ENCODE measurements at regions not wholly inside any gene's neighbourhood (a gene's known extent, or its start where the extent isn't known, plus 50 kb on each side); places are given as distances from the start of the nearest gene placed in this dataset.
"Not testable (repeated sequence)": the region's sequence is repeated elsewhere in the genome, so short reads cannot be mapped to it uniquely, and the experiment has no call there.

DNA sequence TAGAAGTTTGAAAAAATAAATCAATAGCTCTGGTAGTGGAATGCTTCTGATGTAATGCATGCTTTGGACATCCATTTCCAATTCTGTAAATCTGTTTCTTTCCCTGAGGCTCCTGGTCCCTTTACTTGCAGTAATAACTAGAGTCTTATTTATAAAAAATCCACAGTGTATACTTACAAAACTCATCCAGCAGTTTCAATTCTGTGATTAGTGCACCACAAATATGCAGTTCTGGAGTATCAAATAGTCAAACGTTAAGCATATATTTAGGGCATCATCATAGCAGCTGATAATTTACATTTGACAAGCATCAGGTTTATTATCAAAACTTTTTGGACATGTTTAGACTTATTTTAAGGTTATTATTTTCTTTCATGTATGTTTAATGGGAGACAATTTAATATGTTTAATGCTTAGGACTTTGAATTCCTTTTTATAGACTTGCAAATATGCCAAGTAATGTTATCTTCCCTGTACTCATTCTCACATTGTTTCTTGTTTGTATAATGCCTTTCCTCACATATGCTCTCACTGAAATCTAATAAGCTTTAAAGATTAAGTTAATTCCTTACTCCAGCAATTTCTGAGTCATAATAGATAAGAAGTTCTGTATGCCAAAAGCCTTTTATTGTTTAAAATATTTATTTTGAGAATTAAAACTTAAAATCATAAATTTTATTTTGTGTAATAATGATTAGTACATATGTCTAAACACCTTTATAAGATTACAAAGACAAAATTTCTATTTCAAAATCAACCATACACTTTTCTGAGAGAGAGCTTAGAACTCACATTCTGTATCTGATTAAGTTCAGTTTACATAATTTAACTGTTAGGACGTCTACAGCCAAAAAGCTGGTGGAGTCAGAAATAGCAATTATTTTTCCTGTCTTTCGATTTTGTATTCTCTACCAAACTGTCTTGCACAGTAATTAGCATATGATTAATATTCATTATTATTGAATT, 341.5 kb upstream of the TMEFF2 start:
- TF ChIP-seq, protein P1, sequence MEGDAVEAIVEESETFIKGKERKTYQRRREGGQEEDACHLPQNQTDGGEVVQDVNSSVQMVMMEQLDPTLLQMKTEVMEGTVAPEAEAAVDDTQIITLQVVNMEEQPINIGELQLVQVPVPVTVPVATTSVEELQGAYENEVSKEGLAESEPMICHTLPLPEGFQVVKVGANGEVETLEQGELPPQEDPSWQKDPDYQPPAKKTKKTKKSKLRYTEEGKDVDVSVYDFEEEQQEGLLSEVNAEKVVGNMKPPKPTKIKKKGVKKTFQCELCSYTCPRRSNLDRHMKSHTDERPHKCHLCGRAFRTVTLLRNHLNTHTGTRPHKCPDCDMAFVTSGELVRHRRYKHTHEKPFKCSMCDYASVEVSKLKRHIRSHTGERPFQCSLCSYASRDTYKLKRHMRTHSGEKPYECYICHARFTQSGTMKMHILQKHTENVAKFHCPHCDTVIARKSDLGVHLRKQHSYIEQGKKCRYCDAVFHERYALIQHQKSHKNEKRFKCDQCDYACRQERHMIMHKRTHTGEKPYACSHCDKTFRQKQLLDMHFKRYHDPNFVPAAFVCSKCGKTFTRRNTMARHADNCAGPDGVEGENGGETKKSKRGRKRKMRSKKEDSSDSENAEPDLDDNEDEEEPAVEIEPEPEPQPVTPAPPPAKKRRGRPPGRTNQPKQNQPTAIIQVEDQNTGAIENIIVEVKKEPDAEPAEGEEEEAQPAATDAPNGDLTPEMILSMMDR (conservative IDR thresholded peaks at IDR 0.05; ENCODE audit: low read length), result no peak
- H3K4me3 ChIP-seq (ENCODE audit: low read length), result no peak overlapping the region
- DNase-seq (ENCODE audit: low read depth), result no peak

DNA sequence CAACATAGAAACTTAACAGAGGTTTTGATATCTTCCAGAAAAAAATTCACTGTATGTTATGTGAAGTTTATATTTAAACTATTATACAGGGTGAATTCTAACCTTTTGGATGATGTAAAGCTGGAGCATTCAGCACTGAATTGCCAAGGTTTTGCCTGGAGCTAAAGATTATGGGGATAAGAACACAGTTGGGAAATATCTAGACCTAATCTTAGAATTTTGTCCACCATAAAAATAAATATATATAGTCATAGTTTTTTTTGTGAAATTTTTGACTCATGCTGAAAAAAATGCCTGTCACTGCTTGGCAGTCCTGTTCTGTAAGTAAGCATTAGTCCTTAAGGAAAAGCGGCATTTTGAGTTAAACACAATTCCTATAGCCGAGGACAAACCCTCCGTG, 339.3 kb upstream of the TMEFF2 start:
- no peak overlapping the region for H3K4me3 ChIP-seq (ENCODE audit: low read length)
- DNase-seq (ENCODE audit: low read depth), result no peak
- TF ChIP-seq, protein P1 (conservative IDR thresholded peaks at IDR 0.05; ENCODE audit: low read length), result no peak

DNA sequence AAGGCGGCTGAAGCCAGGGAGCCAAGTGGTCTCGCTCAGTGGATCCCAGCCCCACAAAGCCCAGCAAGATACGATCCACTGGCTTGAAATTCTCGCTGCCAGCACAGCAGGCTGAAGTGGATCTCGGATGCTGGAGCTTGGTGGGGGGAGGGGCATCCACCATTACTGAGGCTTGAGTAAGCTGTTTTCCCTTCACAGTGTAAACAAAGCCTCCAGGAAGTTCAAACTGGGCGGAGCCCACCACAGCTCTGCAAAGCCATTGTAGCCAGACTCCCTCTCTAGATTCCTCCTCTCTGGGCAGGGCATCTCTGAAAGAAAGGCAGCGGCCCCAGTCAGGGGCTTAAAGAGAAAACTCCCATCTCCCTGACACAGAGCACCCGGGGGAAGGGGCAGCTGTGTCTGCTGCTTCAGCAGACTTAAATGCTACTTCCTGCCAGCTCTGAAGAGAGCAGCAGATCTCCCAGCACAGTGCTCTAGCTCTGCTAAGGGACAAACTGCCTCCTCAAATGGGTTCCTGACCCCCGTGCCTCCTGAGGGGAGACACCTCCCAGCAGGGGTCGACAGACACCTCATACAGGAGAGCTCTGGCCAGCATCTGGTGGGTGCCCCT, 330.0 kb upstream of the TMEFF2 start:
- H3K4me3 ChIP-seq (ENCODE audit: low read length); DNase-seq (ENCODE audit: low read depth): not testable (repeated sequence)

DNA sequence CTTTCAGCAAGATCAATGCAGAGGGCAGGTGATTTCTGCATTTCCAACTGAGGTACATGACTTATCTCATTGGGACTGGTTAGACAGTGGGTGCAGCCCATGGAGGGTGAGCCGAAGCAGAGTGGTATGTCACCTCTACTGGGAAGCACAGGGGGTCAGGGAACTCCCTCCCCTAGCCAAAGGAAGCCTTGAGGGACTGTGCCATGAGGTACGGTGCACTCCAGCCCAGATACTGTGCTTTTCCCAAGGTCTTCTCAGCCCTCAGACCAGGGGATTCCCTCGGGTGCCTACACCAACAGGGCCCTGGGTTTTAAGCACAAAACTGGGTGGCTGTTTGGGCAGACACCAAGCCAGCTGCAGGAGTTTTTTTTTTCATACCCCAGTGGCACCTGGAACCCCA, 329.5 kb upstream of the TMEFF2 start:
- DNase-seq (ENCODE audit: low read depth); H3K4me3 ChIP-seq (ENCODE audit: low read length): not testable (repeated sequence)

DNA sequence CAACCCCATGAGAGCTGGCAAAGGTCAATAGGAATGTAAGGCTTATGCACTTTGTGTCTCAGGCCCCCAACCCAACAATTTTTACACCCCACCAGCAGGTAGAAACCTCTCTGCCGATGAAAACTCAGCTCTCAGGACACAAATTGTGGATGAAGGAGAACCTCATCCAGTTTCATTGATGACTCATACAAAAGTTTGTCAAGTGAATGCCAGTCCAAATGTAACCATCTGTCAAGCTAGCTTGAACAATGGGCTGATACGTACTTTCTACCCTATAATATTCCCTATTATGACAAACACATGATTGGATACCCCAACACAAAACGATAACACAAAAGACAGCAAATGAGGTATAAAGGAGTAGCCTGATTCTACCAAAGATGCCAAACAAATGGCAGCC, 321.2 kb upstream of the TMEFF2 start:
- TF ChIP-seq, protein P1 (conservative IDR thresholded peaks at IDR 0.05; ENCODE audit: low read length), result no peak
- H3K4me3 ChIP-seq (ENCODE audit: low read length), result no peak overlapping the region
- no peak for DNase-seq (ENCODE audit: low read depth)

DNA sequence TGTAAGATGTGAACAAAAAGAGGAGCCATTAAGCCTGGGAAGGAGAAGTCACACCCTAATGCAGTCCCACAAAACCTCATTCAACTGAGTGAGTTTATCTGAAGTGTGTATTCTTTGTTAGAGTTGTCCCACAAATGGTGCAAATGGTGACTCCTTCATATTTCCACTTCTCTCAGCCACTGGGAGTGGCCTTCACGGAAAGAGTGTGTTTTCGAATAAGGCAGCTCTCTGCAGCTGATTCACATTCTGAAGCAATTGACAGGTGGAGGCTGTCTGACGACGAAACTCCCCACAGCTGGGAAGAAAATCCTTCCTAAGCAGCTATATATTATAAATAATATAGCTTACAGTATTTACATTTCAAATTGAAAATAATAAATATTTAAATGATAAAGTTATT, 318.8 kb upstream of the TMEFF2 start:
- DNase-seq (ENCODE audit: low read depth), result no peak
- TF ChIP-seq, protein P1 (conservative IDR thresholded peaks at IDR 0.05; ENCODE audit: low read length), result no peak
- H3K4me3 ChIP-seq (ENCODE audit: low read length), result no peak overlapping the region

DNA sequence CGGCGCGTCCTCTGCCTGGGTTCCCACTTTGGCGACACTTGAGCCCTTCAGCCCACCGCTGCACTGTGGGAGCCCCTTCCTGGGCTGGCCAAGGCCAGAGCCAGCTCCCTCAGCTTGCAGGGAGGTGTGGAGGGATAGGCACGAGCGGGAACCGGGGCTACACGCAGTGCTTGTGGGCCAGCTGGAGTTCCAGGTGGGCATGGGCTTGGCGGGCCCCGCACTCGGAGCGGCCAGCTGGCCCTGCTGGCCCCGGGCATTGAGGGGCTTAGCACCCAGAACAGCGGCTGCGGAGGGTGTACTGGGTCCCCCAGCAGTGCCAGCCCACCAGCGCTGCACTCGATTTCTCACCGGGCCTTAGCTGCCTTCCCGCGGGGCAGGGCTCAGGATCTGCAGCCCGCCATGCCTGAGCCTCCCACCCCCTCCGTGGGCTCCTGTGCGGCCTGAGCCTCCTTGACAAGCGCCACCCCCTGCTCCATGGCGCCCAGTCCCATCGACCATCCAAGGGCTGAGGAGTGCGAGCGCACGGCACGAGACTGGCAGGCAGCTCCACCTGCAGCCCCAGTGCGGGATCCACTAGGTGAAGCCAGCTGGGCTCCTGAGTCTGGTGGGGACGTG, 313.2 kb upstream of the TMEFF2 start:
- not testable (repeated sequence) for H3K4me3 ChIP-seq (ENCODE audit: low read length); DNase-seq (ENCODE audit: low read depth)

DNA sequence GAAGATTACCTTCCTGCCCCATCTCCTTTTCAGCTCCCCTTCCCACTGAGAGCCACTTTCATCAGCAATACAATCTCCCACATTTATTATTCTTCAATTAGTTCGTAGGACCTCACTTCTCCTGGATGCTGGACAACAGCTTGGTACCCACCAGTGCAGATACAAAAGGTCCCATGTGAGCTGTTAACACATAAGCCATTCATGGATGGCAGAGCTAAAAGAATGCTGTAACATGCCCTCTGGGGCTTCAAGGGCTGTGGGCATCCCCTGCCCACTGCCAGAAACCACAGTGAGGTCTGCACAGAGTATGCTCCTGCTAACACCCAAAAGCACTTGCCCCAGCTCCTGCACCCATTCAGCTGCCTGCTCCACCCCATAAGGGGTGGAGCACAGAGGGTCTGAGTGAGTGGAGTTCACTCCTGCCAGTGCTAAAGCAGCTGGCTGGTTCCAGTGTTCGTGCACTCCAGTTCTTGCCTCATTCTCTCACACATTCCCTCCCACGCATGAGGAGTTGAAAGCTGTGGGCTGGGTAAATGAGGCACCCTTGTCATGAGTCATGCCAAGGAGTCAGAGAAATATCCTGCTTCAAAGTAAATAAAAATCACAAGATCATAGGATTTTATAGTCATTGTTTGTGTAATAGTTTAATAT, 305.9 kb upstream of the TMEFF2 start:
- TF ChIP-seq, protein P1 (conservative IDR thresholded peaks at IDR 0.05; ENCODE audit: low read length), result no peak
- DNase-seq (ENCODE audit: low read depth), result no peak
- H3K4me3 ChIP-seq (ENCODE audit: low read length), result no peak overlapping the region
